WTC11 (cell line): ENCODE measurements at regions not wholly inside any gene's neighbourhood (a gene's known extent, or its start where the extent isn't known, plus 50 kb on each side); places are given as distances from the start of the nearest gene placed in this dataset.

Experiments
- ATAC-seq: fragments of 200-7000 bp; cut with Tn5 transposase; 2 replicates; pipeline ENCODE4 v1.10.0; 2021; ENCODE audit warnings: mild to moderate bottlenecking, moderate library complexity
- CTCF ChIA-PET: fragments of 300-600 bp; sonication (Branson Sonifier 250); formaldehyde crosslinking; loops from one replicate; lab custom pipeline; 2021; ENCODE audit warnings: antibody characterized with exemption; lab: Charles Lee
- POLR2A ChIA-PET: fragments of 350-600 bp; sonication (Branson Sonifier 250); formaldehyde crosslinking; loops from one replicate; lab custom pipeline; 2021; ENCODE audit warnings: antibody characterized with exemption; lab: Charles Lee
- DNase-seq: peaks from one replicate; pipeline ENCODE4 v3.0.0; 2021; ENCODE audit warnings: low spot score
- H3K27ac Mint-ChIP-seq: 2 replicates; pipeline ENCODE4 v1.8.0; 2021; ENCODE audit warnings: mixed read lengths
- H3K27me3 Mint-ChIP-seq: 2 replicates; pipeline ENCODE4 v1.8.0; 2021; ENCODE audit warnings: low read depth, mild to moderate bottlenecking, moderate library complexity, mixed read lengths
- H3K36me3 Mint-ChIP-seq: 2 replicates; pipeline ENCODE4 v1.8.0; 2021; ENCODE audit warnings: mixed read lengths
- H3K4me1 Mint-ChIP-seq: 2 replicates; pipeline ENCODE4 v1.8.0; 2022; ENCODE audit warnings: mixed read lengths
- H3K4me3 Mint-ChIP-seq: 2 replicates; pipeline ENCODE4 v1.8.0; 2021; ENCODE audit warnings: mild to moderate bottlenecking, moderate library complexity, mixed read lengths
- H3K9me3 Mint-ChIP-seq: 2 replicates; pipeline ENCODE4 v1.8.0; 2021; ENCODE audit warnings: mixed read lengths
- CREB1 ChIP-seq: sonication (generic); formaldehyde crosslinking; IDR thresholded peaks from 2 replicates; pipeline ENCODE4 v1.8.0; 2023; ENCODE audit warnings: mild to moderate bottlenecking, missing genetic modification reagents
- ELF4 ChIP-seq: sonication (generic); formaldehyde crosslinking; IDR thresholded peaks from 2 replicates; pipeline ENCODE4 v1.8.1; 2022; ENCODE audit warnings: low read depth, mild to moderate bottlenecking, moderate library complexity, missing genetic modification reagents
- GTF2I ChIP-seq: fragments of 250-450 bp; sonication (Bioruptor Pico); conservative IDR thresholded peaks from 2 replicates; pipeline ENCODE4 v1.4.0; 2021; ENCODE audit warnings: mild to moderate bottlenecking
- HMGA2 ChIP-seq: fragments of 250-450 bp; sonication (Bioruptor Pico); IDR thresholded peaks from 2 replicates; pipeline ENCODE4 v1.4.0; 2021; ENCODE audit warnings: mild to moderate bottlenecking, moderate library complexity
- IRF2 ChIP-seq: sonication (generic); formaldehyde crosslinking; IDR thresholded peaks from 2 replicates; pipeline ENCODE4 v1.8.0; 2022; ENCODE audit warnings: low read depth, missing genetic modification reagents, borderline replicate concordance
- JUN ChIP-seq: sonication (generic); formaldehyde crosslinking; IDR thresholded peaks from 2 replicates; pipeline ENCODE4 v1.8.0; 2023; ENCODE audit warnings: mild to moderate bottlenecking, missing genetic modification reagents
- KAT7 ChIP-seq: sonication (generic); formaldehyde crosslinking; IDR thresholded peaks from 2 replicates; pipeline ENCODE4 v1.8.1; 2023; ENCODE audit warnings: missing genetic modification reagents, mild to moderate bottlenecking, borderline replicate concordance
- NFE2L1 ChIP-seq: sonication (generic); formaldehyde crosslinking; IDR thresholded peaks from 2 replicates; pipeline ENCODE4 v1.8.1; 2023; ENCODE audit warnings: missing genetic modification reagents
- NR3C1 ChIP-seq: sonication (generic); formaldehyde crosslinking; conservative IDR thresholded peaks from 2 replicates; pipeline ENCODE4 v1.8.1; 2023; ENCODE audit warnings: low read depth, mild to moderate bottlenecking, missing genetic modification reagents
- RELA ChIP-seq: sonication (generic); formaldehyde crosslinking; IDR thresholded peaks from 2 replicates; pipeline ENCODE4 v1.8.1; 2022; ENCODE audit warnings: missing genetic modification reagents, mild to moderate bottlenecking, borderline replicate concordance
- RORB ChIP-seq: fragments of 250-450 bp; sonication (Bioruptor Pico); IDR thresholded peaks from 2 replicates; pipeline ENCODE4 v1.9.0; 2021; ENCODE audit warnings: mild to moderate bottlenecking
- SOX15 ChIP-seq: fragments of 250-450 bp; sonication (Bioruptor Pico); IDR thresholded peaks from 2 replicates; pipeline ENCODE4 v1.9.0; 2021; ENCODE audit warnings: mild to moderate bottlenecking
- TP53 ChIP-seq: sonication (generic); formaldehyde crosslinking; IDR thresholded peaks from 2 replicates; pipeline ENCODE4 v1.8.1; 2023; ENCODE audit warnings: mild to moderate bottlenecking, missing genetic modification reagents
- ZNF396 ChIP-seq: fragments of 250-450 bp; sonication (Bioruptor Pico); IDR thresholded peaks from 2 replicates; pipeline ENCODE4 v1.8.0; 2021; ENCODE audit warnings: mild to moderate bottlenecking, moderate library complexity, borderline replicate concordance
- ZNF416 ChIP-seq: fragments of 250-450 bp; sonication (Bioruptor Pico); IDR thresholded peaks from 2 replicates; pipeline ENCODE4 v1.9.0; 2021; ENCODE audit warnings: mild to moderate bottlenecking, inconsistent platforms
- TF ChIP-seq, protein P1 (sequence below): sonication (generic); formaldehyde crosslinking; IDR thresholded peaks from 2 replicates; pipeline ENCODE4 v1.8.1; 2023; ENCODE audit warnings: mild to moderate bottlenecking, missing genetic modification reagents, moderate library complexity
- TF ChIP-seq, protein P2 (sequence below): sonication (generic); formaldehyde crosslinking; IDR thresholded peaks from 2 replicates; pipeline ENCODE4 v1.8.0; 2023; ENCODE audit warnings: missing genetic modification reagents, mild to moderate bottlenecking, borderline replicate concordance
- TF ChIP-seq, protein P3 (sequence below): sonication (generic); formaldehyde crosslinking; IDR thresholded peaks from 2 replicates; pipeline ENCODE4 v1.8.0; 2022; ENCODE audit warnings: missing genetic modification reagents
- TF ChIP-seq, protein P4 (sequence below): sonication (generic); formaldehyde crosslinking; IDR thresholded peaks from 2 replicates; pipeline ENCODE4 v1.8.1; 2022; ENCODE audit warnings: low read depth, missing genetic modification reagents, borderline replicate concordance
- TF ChIP-seq, protein P5 (sequence below): fragments of 250-450 bp; sonication (Bioruptor Pico); IDR thresholded peaks from 2 replicates; pipeline ENCODE4 v1.9.0; 2021; ENCODE audit warnings: mild to moderate bottlenecking, borderline replicate concordance

DNA sequence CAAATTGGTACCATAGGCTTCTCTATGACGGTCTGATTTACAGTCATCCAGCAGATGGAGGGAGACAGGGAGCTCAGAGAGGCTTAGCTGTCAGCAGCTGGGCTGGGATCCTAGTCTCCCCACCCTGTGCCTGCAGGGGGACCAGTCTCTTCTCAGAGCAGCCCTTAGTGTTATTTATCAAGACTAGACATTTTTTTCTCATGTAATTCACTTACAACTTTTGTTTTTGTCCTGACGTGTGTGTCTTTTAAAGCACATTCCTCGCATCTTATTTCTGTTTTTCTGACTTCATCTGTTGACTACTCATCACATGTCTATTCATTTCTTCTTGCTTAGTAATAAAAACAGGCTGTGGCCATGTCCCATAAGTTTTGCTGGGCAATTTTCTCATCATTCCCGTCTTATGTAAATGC is 116.1 kb downstream of the KLF13 start (continued):
- TF ChIP-seq ZNF416 = no peak
- TF ChIP-seq, protein P1, sequence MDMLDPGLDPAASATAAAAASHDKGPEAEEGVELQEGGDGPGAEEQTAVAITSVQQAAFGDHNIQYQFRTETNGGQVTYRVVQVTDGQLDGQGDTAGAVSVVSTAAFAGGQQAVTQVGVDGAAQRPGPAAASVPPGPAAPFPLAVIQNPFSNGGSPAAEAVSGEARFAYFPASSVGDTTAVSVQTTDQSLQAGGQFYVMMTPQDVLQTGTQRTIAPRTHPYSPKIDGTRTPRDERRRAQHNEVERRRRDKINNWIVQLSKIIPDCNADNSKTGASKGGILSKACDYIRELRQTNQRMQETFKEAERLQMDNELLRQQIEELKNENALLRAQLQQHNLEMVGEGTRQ (CRISPR knock-in tag) = no peak

DNA sequence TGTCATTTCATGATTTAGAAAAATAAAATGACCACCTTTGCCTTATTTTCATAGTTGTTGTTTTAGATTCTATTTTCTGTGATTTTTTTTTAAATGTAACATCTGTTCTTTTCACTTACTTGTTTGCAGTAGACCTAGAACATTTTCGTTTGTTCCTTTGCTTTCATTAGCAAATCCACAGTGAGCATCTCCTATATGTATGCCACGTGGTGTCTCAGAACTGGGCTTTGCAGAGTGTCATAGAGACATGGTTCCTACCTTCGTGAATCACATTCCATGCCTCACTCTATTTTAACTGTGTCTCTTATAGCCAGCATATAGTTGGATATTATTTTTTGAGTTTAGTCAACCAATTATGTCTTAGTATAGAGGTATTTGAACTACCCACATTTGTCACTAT is 118.2 kb downstream of the KLF13 start:
- H3K27ac Mint-ChIP-seq = no peak overlapping the region
- no peak for ATAC-seq
- DNase-seq = no peak
- no peaks in the 10 kb centered on the region for H3K36me3 Mint-ChIP-seq
- H3K27me3 Mint-ChIP-seq = peaks cover 22% of the 10 kb centered on the region
- TF ChIP-seq NFE2L1 (CRISPR knock-in tag) (no peak), HMGA2 (no peak), NR3C1 (CRISPR knock-in tag) (no peak), JUN (CRISPR knock-in tag) (no peak), RORB (no peak), CREB1 (CRISPR knock-in tag) (no peak), TP53 (CRISPR knock-in tag) (no peak)
- TF ChIP-seq, protein P2, sequence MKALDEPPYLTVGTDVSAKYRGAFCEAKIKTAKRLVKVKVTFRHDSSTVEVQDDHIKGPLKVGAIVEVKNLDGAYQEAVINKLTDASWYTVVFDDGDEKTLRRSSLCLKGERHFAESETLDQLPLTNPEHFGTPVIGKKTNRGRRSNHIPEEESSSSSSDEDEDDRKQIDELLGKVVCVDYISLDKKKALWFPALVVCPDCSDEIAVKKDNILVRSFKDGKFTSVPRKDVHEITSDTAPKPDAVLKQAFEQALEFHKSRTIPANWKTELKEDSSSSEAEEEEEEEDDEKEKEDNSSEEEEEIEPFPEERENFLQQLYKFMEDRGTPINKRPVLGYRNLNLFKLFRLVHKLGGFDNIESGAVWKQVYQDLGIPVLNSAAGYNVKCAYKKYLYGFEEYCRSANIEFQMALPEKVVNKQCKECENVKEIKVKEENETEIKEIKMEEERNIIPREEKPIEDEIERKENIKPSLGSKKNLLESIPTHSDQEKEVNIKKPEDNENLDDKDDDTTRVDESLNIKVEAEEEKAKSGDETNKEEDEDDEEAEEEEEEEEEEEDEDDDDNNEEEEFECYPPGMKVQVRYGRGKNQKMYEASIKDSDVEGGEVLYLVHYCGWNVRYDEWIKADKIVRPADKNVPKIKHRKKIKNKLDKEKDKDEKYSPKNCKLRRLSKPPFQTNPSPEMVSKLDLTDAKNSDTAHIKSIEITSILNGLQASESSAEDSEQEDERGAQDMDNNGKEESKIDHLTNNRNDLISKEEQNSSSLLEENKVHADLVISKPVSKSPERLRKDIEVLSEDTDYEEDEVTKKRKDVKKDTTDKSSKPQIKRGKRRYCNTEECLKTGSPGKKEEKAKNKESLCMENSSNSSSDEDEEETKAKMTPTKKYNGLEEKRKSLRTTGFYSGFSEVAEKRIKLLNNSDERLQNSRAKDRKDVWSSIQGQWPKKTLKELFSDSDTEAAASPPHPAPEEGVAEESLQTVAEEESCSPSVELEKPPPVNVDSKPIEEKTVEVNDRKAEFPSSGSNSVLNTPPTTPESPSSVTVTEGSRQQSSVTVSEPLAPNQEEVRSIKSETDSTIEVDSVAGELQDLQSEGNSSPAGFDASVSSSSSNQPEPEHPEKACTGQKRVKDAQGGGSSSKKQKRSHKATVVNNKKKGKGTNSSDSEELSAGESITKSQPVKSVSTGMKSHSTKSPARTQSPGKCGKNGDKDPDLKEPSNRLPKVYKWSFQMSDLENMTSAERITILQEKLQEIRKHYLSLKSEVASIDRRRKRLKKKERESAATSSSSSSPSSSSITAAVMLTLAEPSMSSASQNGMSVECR (CRISPR knock-in tag) = no peak
- H3K4me3 Mint-ChIP-seq = no peak overlapping the region
- H3K9me3 Mint-ChIP-seq = no peaks in the 10 kb centered on the region
- POLR2A ChIA-PET = no interaction called here
- CTCF ChIA-PET = interaction anchor here (0.6 to 1.1 kb wide), 2 partner anchors 10 to 44 kb away, joined by 3 read pairs; no protein-coding TSS in a partner anchor
- H3K4me1 Mint-ChIP-seq = peaks cover 6% of the 10 kb centered on the region

DNA sequence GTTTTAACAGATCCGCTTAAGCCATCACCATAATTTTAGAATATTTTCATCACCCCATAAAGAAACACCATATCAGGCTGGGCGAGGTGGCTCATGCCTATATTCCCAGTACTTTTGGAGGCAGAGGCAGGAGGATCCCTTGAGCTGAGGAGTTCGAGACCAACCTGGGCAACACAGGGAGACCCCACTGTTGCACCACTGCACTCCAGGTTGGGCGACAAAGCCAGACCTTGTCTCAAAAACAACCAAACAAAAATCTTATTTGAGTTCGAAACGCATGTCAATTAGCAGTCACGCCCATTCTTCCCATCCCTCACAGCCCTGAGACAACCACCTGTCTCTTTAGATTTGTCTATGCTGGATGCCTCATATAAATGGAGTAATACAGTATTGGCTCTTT is 119.9 kb downstream of the KLF13 start:
- ChIA-PET CTCF (no interaction called here), POLR2A (no interaction called here)
- ATAC-seq = no peak
- Mint-ChIP-seq H3K4me3 (no peak overlapping the region), H3K27me3 (peaks cover 10% of the 10 kb centered on the region), H3K9me3 (no peaks in the 10 kb centered on the region), H3K4me1 (peaks cover 6% of the 10 kb centered on the region), H3K36me3 (no peaks in the 10 kb centered on the region), H3K27ac (no peak overlapping the region)
- no peak for DNase-seq
- TF ChIP-seq ELF4 (CRISPR knock-in tag) (no peak), GTF2I (CRISPR knock-in tag) (no peak), IRF2 (CRISPR knock-in tag) (no peak), SOX15 (no peak), KAT7 (CRISPR knock-in tag) (no peak), ZNF396 (CRISPR knock-in tag) (no peak), RELA (CRISPR knock-in tag) (no peak)
- TF ChIP-seq, protein P3, sequence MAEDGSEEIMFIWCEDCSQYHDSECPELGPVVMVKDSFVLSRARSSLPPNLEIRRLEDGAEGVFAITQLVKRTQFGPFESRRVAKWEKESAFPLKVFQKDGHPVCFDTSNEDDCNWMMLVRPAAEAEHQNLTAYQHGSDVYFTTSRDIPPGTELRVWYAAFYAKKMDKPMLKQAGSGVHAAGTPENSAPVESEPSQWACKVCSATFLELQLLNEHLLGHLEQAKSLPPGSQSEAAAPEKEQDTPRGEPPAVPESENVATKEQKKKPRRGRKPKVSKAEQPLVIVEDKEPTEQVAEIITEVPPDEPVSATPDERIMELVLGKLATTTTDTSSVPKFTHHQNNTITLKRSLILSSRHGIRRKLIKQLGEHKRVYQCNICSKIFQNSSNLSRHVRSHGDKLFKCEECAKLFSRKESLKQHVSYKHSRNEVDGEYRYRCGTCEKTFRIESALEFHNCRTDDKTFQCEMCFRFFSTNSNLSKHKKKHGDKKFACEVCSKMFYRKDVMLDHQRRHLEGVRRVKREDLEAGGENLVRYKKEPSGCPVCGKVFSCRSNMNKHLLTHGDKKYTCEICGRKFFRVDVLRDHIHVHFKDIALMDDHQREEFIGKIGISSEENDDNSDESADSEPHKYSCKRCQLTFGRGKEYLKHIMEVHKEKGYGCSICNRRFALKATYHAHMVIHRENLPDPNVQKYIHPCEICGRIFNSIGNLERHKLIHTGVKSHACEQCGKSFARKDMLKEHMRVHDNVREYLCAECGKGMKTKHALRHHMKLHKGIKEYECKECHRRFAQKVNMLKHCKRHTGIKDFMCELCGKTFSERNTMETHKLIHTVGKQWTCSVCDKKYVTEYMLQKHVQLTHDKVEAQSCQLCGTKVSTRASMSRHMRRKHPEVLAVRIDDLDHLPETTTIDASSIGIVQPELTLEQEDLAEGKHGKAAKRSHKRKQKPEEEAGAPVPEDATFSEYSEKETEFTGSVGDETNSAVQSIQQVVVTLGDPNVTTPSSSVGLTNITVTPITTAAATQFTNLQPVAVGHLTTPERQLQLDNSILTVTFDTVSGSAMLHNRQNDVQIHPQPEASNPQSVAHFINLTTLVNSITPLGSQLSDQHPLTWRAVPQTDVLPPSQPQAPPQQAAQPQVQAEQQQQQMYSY (CRISPR knock-in tag) = no peak
- TF ChIP-seq, protein P4, sequence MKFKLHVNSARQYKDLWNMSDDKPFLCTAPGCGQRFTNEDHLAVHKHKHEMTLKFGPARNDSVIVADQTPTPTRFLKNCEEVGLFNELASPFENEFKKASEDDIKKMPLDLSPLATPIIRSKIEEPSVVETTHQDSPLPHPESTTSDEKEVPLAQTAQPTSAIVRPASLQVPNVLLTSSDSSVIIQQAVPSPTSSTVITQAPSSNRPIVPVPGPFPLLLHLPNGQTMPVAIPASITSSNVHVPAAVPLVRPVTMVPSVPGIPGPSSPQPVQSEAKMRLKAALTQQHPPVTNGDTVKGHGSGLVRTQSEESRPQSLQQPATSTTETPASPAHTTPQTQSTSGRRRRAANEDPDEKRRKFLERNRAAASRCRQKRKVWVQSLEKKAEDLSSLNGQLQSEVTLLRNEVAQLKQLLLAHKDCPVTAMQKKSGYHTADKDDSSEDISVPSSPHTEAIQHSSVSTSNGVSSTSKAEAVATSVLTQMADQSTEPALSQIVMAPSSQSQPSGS (CRISPR knock-in tag) = no peak
- TF ChIP-seq, protein P5, sequence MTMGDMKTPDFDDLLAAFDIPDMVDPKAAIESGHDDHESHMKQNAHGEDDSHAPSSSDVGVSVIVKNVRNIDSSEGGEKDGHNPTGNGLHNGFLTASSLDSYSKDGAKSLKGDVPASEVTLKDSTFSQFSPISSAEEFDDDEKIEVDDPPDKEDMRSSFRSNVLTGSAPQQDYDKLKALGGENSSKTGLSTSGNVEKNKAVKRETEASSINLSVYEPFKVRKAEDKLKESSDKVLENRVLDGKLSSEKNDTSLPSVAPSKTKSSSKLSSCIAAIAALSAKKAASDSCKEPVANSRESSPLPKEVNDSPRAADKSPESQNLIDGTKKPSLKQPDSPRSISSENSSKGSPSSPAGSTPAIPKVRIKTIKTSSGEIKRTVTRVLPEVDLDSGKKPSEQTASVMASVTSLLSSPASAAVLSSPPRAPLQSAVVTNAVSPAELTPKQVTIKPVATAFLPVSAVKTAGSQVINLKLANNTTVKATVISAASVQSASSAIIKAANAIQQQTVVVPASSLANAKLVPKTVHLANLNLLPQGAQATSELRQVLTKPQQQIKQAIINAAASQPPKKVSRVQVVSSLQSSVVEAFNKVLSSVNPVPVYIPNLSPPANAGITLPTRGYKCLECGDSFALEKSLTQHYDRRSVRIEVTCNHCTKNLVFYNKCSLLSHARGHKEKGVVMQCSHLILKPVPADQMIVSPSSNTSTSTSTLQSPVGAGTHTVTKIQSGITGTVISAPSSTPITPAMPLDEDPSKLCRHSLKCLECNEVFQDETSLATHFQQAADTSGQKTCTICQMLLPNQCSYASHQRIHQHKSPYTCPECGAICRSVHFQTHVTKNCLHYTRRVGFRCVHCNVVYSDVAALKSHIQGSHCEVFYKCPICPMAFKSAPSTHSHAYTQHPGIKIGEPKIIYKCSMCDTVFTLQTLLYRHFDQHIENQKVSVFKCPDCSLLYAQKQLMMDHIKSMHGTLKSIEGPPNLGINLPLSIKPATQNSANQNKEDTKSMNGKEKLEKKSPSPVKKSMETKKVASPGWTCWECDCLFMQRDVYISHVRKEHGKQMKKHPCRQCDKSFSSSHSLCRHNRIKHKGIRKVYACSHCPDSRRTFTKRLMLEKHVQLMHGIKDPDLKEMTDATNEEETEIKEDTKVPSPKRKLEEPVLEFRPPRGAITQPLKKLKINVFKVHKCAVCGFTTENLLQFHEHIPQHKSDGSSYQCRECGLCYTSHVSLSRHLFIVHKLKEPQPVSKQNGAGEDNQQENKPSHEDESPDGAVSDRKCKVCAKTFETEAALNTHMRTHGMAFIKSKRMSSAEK (CRISPR knock-in tag) = no peak
